H1 (cell line): ENCODE measurements at regions not wholly inside any gene's neighbourhood (a gene's known extent, or its start where the extent isn't known, plus 50 kb on each side); places are given as distances from the start of the nearest gene placed in this dataset.

Experiments
- CTCF ChIA-PET: fragments of 300-600 bp; sonication (Branson Sonifier 250); formaldehyde crosslinking; loops from one replicate; lab custom pipeline; 2021; ENCODE audit not compliant: partially characterized antibody; lab: Charles Lee
- POLR2A ChIA-PET: fragments of 300-600 bp; sonication (Branson Sonifier 250); formaldehyde crosslinking; loops from one replicate; lab custom pipeline; 2021; ENCODE audit warnings: inconsistent platforms; ENCODE audit not compliant: partially characterized antibody; lab: Charles Lee
- DNase-seq, 2 experiments: peaks; one replicate each; pipeline versions ENCODE4 v3.0.0 to v3.0.0-alpha.2; 2010 to 2022; ENCODE audit warnings: low spot score in 2 of 2, low read depth in 1 of 2, mixed read lengths in 1 of 2
- FAIRE-seq: peaks from 2 replicates; lab custom pipeline; 2011; peaks lifted over from hg19 to GRCh38; lab: Jason Lieb, UNC
- H2AFZ ChIP-seq: 2 replicates; pipeline ENCODE4 v1.8.1; 2012; ENCODE audit warnings: low read length, inconsistent platforms
- H2AK5ac ChIP-seq: 2 replicates; pipeline ENCODE4 v1.6.1; 2013; ENCODE audit warnings: low read depth, low read length
- H2BK120ac ChIP-seq: replicated peaks from 2 replicates; pipeline ENCODE3; 2013; ENCODE audit warnings: low read depth, low read length, inconsistent platforms
- H2BK12ac ChIP-seq: 2 replicates; pipeline ENCODE4 v1.6.1; 2013; ENCODE audit warnings: low read depth, low read length
- H2BK15ac ChIP-seq: 2 replicates; pipeline ENCODE4 v1.6.1; 2013; ENCODE audit warnings: low read length
- H2BK20ac ChIP-seq: 2 replicates; pipeline ENCODE4 v1.6.1; 2013; ENCODE audit warnings: low read length
- H2BK5ac ChIP-seq: 2 replicates; pipeline ENCODE4 v1.6.1; 2013; ENCODE audit warnings: low read depth, low read length
- H3K14ac ChIP-seq: 2 replicates; pipeline ENCODE4 v1.6.1; 2013; ENCODE audit warnings: inconsistent platforms; ENCODE audit not compliant: insufficient read length
- H3K18ac ChIP-seq: 2 replicates; pipeline ENCODE4 v1.6.1; 2013; ENCODE audit warnings: low read length; ENCODE audit errors: extremely low read depth
- H3K23ac ChIP-seq: 2 replicates; pipeline ENCODE4 v1.6.1; 2013; ENCODE audit warnings: inconsistent platforms; ENCODE audit not compliant: insufficient read length
- H3K23me2 ChIP-seq: 2 replicates; pipeline ENCODE4 v1.6.1; 2013; ENCODE audit warnings: low read depth, low read length
- H3K27ac ChIP-seq: 2 replicates; pipeline ENCODE4 v1.6.1; 2011; ENCODE audit warnings: low read depth, low read length, inconsistent platforms
- H3K27me3 ChIP-seq, 4 experiments: replicated peaks in 1 of 4; 1 replicate in 1 of 4; 2 replicates in 3 of 4; pipeline versions ENCODE4 v1.6.1 to v1.8.1; 2011 to 2013; ENCODE audit warnings: low read length in 3 of 4, mild to moderate bottlenecking in 3 of 4, inconsistent platforms in 2 of 4, mixed read lengths in 2 of 4, moderate library complexity in 1 of 4; ENCODE audit not compliant: control insufficient read depth in 3 of 4, insufficient read depth in 3 of 4; ENCODE audit errors: extremely low read depth in 1 of 4
- H3K36me3 ChIP-seq, 4 experiments: 2 replicates each; pipeline versions ENCODE4 v1.6.1 to v1.8.1; 2011 to 2013; ENCODE audit warnings: mild to moderate bottlenecking in 4 of 4, low read length in 3 of 4, moderate library complexity in 2 of 4, control low read depth in 1 of 4, inconsistent platforms in 1 of 4; ENCODE audit not compliant: insufficient read depth in 4 of 4, control insufficient read depth in 2 of 4
- H3K4ac ChIP-seq: replicated peaks from 2 replicates; pipeline ENCODE3; 2013; ENCODE audit warnings: low read length, low read depth, mixed read lengths, inconsistent platforms; ENCODE audit not compliant: insufficient read length
- H3K4me1 ChIP-seq, 4 experiments: replicated peaks in 1 of 4; 1 replicate in 1 of 4; 2 replicates in 3 of 4; pipeline versions ENCODE4 v1.6.1 to v1.8.1; 2011 to 2013; ENCODE audit warnings: low read length in 3 of 4, inconsistent platforms in 2 of 4, mixed read lengths in 1 of 4; ENCODE audit not compliant: insufficient read depth in 4 of 4, control insufficient read depth in 3 of 4
- H3K4me2 ChIP-seq, 2 experiments: 2 replicates each; pipeline versions ENCODE4 v1.6.1 to v1.8.1; 2011 to 2013; ENCODE audit warnings: low read depth in 2 of 2, low read length in 2 of 2, control low read depth in 1 of 2, inconsistent platforms in 1 of 2, mild to moderate bottlenecking in 1 of 2; ENCODE audit not compliant: insufficient read depth in 1 of 2
- H3K4me3 ChIP-seq, 4 experiments: fragments of 200-600, 300-600 bp in 1 of 4; sonication (generic), shearing (Covaris generic), sonication (Bioruptor Twin) in 1 of 4; 2 replicates each; pipeline versions ENCODE4 v1.5.1 to v1.8.1; 2011 to 2016; ENCODE audit warnings: low read length in 4 of 4, low read depth in 3 of 4, control low read depth in 2 of 4, inconsistent platforms in 2 of 4, mild to moderate bottlenecking in 2 of 4, mixed read lengths in 1 of 4, moderate library complexity in 1 of 4; ENCODE audit not compliant: insufficient read depth in 2 of 4; ENCODE audit errors: extremely low read depth in 1 of 4
- H3K56ac ChIP-seq: replicated peaks from 2 replicates; pipeline ENCODE3; 2013; ENCODE audit warnings: low read depth, mild to moderate bottlenecking, mixed read lengths, low read length, inconsistent platforms; ENCODE audit not compliant: insufficient read length
- H3K79me1 ChIP-seq: 2 replicates; pipeline ENCODE4 v1.6.1; 2013; ENCODE audit warnings: low read depth, low read length, control low read depth
- H3K79me2 ChIP-seq, 2 experiments: 2 replicates each; pipeline versions ENCODE4 v1.6.1 to v1.8.1; 2012 to 2013; ENCODE audit warnings: low read length in 2 of 2, mild to moderate bottlenecking in 2 of 2, inconsistent platforms in 1 of 2; ENCODE audit not compliant: insufficient read depth in 2 of 2, control insufficient read depth in 1 of 2
- H3K9ac ChIP-seq, 4 experiments: replicated peaks in 1 of 4; 1 replicate in 1 of 4; 2 replicates in 3 of 4; pipeline versions ENCODE4 v1.6.1 to v1.8.1; 2011 to 2013; ENCODE audit warnings: low read depth in 3 of 4, low read length in 3 of 4, control low read depth in 2 of 4, mild to moderate bottlenecking in 2 of 4, moderate library complexity in 2 of 4, inconsistent platforms in 1 of 4; ENCODE audit errors: extremely low read depth in 1 of 4
- H3K9me3 ChIP-seq, 2 experiments: 2 replicates each; pipeline versions ENCODE4 v1.6.1 to v1.8.1; 2012 to 2013; ENCODE audit warnings: mild to moderate bottlenecking in 2 of 2, moderate library complexity in 2 of 2, control low read depth in 1 of 2, inconsistent platforms in 1 of 2, low read depth in 1 of 2, low read length in 1 of 2, mixed read lengths in 1 of 2; ENCODE audit not compliant: insufficient read depth in 2 of 2
- H4K20me1 ChIP-seq, 2 experiments: replicated peaks in 1 of 2; 2 replicates each; pipeline versions ENCODE3 to v1.8.1; 2011 to 2013; ENCODE audit warnings: inconsistent platforms in 2 of 2, low read length in 2 of 2, mild to moderate bottlenecking in 1 of 2; ENCODE audit not compliant: insufficient read depth in 2 of 2, control insufficient read depth in 1 of 2
- H4K5ac ChIP-seq: 2 replicates; pipeline ENCODE4 v1.6.1; 2013; ENCODE audit warnings: low read length, low read depth, mixed read lengths, inconsistent platforms; ENCODE audit not compliant: insufficient read length
- H4K8ac ChIP-seq: 2 replicates; pipeline ENCODE4 v1.8.0; 2013; ENCODE audit warnings: mild to moderate bottlenecking, moderate library complexity, low read length, inconsistent platforms; ENCODE audit not compliant: insufficient read depth; ENCODE audit errors: extremely low read depth
- H4K91ac ChIP-seq: replicated peaks from 2 replicates; pipeline ENCODE3; 2013; ENCODE audit warnings: low read length, mixed read lengths, inconsistent platforms; ENCODE audit not compliant: insufficient read length
- CBX8 ChIP-seq: fragments of 300-800, 300-1000 bp; sonication (generic); IDR thresholded peaks from 2 replicates; pipeline ENCODE4 v1.7.1; 2016; ENCODE audit warnings: low read depth, low read length, borderline replicate concordance
- CREB1 ChIP-seq: IDR thresholded peaks from 2 replicates; pipeline ENCODE4 v1.6.1; 2012; ENCODE audit warnings: inconsistent platforms
- EGR1 ChIP-seq: IDR thresholded peaks from 2 replicates; pipeline ENCODE4 v1.6.1; 2011; ENCODE audit warnings: low read depth, low read length, borderline replicate concordance
- FOSL1 ChIP-seq: IDR thresholded peaks from 2 replicates; pipeline ENCODE4 v1.6.1; 2011; ENCODE audit warnings: mild to moderate bottlenecking, low read depth, low read length, moderate library complexity; ENCODE audit not compliant: insufficient read depth
- GABPA ChIP-seq: IDR thresholded peaks from 2 replicates; pipeline ENCODE4 v1.6.1; 2011; ENCODE audit warnings: mild to moderate bottlenecking, low read length, moderate library complexity, borderline replicate concordance; ENCODE audit not compliant: insufficient read depth
- HDAC2 ChIP-seq, 2 experiments: fragments of 300-600 bp in 1 of 2; sonication (generic) in 1 of 2; IDR thresholded peaks; 2 replicates each; pipeline ENCODE4 v1.6.1; 2011 to 2012; ENCODE audit warnings: low read depth in 2 of 2, low read length in 2 of 2, mild to moderate bottlenecking in 2 of 2, moderate library complexity in 2 of 2, borderline replicate concordance in 1 of 2, inconsistent platforms in 1 of 2
- KDM4A ChIP-seq: IDR thresholded peaks from one replicate; pipeline ENCODE4 v1.7.1; 2012; ENCODE audit warnings: low read depth, mild to moderate bottlenecking, moderate library complexity, low read length, inconsistent platforms; ENCODE audit not compliant: severe bottlenecking
- PHF8 ChIP-seq: fragments of 200-600 bp; sonication (generic); conservative IDR thresholded peaks from 2 replicates; pipeline ENCODE4 v1.7.1; 2012; ENCODE audit warnings: low read depth, mild to moderate bottlenecking, inconsistent platforms, low read length, moderate library complexity
- RAD21 ChIP-seq, 2 experiments: IDR thresholded peaks in 1 of 2; conservative IDR thresholded peaks in 1 of 2; 2 replicates each; pipeline ENCODE4 v1.6.1; 2011; ENCODE audit warnings: low read depth in 2 of 2, low read length in 2 of 2, improper control_type of control experiment in 1 of 2, inconsistent platforms in 1 of 2, mild to moderate bottlenecking in 1 of 2, moderate library complexity in 1 of 2
- RBBP5 ChIP-seq: IDR thresholded peaks from 2 replicates; pipeline ENCODE4 v1.7.1; 2012; ENCODE audit warnings: low read depth, mild to moderate bottlenecking, inconsistent platforms, low read length, moderate library complexity, borderline replicate concordance
- SIRT6 ChIP-seq: IDR thresholded peaks from one replicate; pipeline ENCODE4 v1.7.1; 2012; ENCODE audit warnings: low read length, inconsistent platforms
- SRF ChIP-seq: IDR thresholded peaks from 2 replicates; pipeline ENCODE4 v1.6.1; 2011; ENCODE audit warnings: mild to moderate bottlenecking, low read depth, low read length, moderate library complexity
- TF ChIP-seq, protein P1 (sequence below): IDR thresholded peaks from 2 replicates; pipeline ENCODE4 v1.6.1; 2012; ENCODE audit warnings: inconsistent platforms
- TF ChIP-seq, protein P2 (sequence below): IDR thresholded peaks from 2 replicates; pipeline ENCODE4 v1.6.1; 2011; ENCODE audit warnings: low read depth, mild to moderate bottlenecking, low read length; ENCODE audit not compliant: insufficient read depth

DNA sequence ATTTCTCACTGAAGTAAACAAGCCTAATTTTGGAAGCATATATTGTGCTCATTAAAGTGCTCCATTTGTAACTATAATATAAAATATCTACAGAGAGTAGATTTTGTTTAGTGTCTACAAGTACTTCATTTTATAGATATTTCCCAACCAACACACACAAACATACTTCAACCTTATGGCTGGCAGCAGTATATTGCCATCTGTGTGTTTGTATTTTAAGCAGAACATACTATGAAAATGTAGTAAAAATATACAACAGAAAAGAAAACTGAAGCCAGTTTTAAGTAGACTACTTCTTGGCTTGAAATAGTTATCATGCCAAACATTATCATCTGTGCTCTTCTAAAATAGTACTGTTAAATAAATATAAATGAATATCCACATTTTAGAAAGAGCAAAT, 821.9 kb downstream of the DACH1 start:
- no peak overlapping the region for H2BK15ac ChIP-seq
- H2AFZ ChIP-seq: no peak overlapping the region
- POLR2A ChIA-PET: no interaction called here
- H3K18ac ChIP-seq: no peak overlapping the region
- H4K5ac ChIP-seq: no peak overlapping the region
- no peaks in the 10 kb centered on the region for H3K27me3 ChIP-seq
- H2BK12ac ChIP-seq: no peak overlapping the region
- H3K4ac ChIP-seq: no peak overlapping the region
- H2BK20ac ChIP-seq: no peak overlapping the region
- H3K23me2 ChIP-seq: no peaks in the 10 kb centered on the region
- no peaks in the 10 kb centered on the region for H3K79me2 ChIP-seq
- no peaks in the 10 kb centered on the region for H4K20me1 ChIP-seq
- CTCF ChIA-PET: no interaction called here
- DNase-seq: no peak
- peaks cover 0 to 8% (median 3%) of the 10 kb centered on the region in 4 experiments; a peak in 3 of 7 replicates for H3K4me1 ChIP-seq
- H3K23ac ChIP-seq: no peak overlapping the region
- no peak overlapping the region for H3K4me2 ChIP-seq
- H2BK5ac ChIP-seq: no peak overlapping the region
- TF ChIP-seq EGR1 (no peak), KDM4A (no peak), RAD21 (IDR thresholded peaks at IDR 0.05 in 1 of 2, conservative IDR thresholded peaks at IDR 0.05 in 1 of 2; ENCODE audit: low read depth in 2 of 2, low read length in 2 of 2) (no peak), GABPA (no peak), SIRT6 (no peak), RBBP5 (no peak), SRF (no peak), CBX8 (no peak), HDAC2 (IDR thresholded peaks at IDR 0.05; ENCODE audit: borderline replicate concordance in 1 of 2, low read depth in 2 of 2, low read length in 2 of 2) (no peak), FOSL1 (no peak), PHF8 (no peak), CREB1 (no peak)
- TF ChIP-seq, protein P1, sequence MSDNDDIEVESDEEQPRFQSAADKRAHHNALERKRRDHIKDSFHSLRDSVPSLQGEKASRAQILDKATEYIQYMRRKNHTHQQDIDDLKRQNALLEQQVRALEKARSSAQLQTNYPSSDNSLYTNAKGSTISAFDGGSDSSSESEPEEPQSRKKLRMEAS: no peak
- TF ChIP-seq, protein P2, sequence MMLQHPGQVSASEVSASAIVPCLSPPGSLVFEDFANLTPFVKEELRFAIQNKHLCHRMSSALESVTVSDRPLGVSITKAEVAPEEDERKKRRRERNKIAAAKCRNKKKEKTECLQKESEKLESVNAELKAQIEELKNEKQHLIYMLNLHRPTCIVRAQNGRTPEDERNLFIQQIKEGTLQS: no peak
- H3K27ac ChIP-seq: no peak overlapping the region
- no peak overlapping the region for H2AK5ac ChIP-seq
- no peak for FAIRE-seq
- H3K56ac ChIP-seq: no peak overlapping the region
- no peaks in the 10 kb centered on the region for H3K9me3 ChIP-seq
- H3K14ac ChIP-seq: no peak overlapping the region
- H4K8ac ChIP-seq: no peak overlapping the region
- H3K79me1 ChIP-seq: no peaks in the 10 kb centered on the region
- H3K9ac ChIP-seq: no peak overlapping the region
- no peak overlapping the region for H2BK120ac ChIP-seq
- H3K4me3 ChIP-seq: no peak overlapping the region
- no peaks in the 10 kb centered on the region for H3K36me3 ChIP-seq
- no peak overlapping the region for H4K91ac ChIP-seq
